ENCODE measurements at regions not wholly inside any gene's neighbourhood (a gene's known extent, or its start where the extent isn't known, plus 50 kb on each side); places are given as distances from the start of the nearest gene placed in this dataset.

- Histone ChIP-seq H3K18ac (ENCODE audit: insufficient read length, low read depth, low read length) (no peak overlapping the region), H3K4me1 (ENCODE audit: insufficient read depth, low read length) (no peaks in the 10 kb centered on the region), H2BK120ac (ENCODE audit: low read depth, low read length, poor library complexity, severe bottlenecking) (no peak overlapping the region), H3K27me3 (ENCODE audit: insufficient read depth, low read length) (no peaks in the 10 kb centered on the region), H3K4me2 (ENCODE audit: insufficient read depth, insufficient read length, low read length) (no peak overlapping the region), H3K9ac (ENCODE audit: extremely low read depth, insufficient read length, low read length) (no peak overlapping the region), H2BK15ac (ENCODE audit: low read depth, low read length) (no peak overlapping the region), H3K27ac (ENCODE audit: insufficient read length, low read depth, low read length) (no peak overlapping the region), H4K5ac (ENCODE audit: insufficient read length, low read depth, low read length) (no peak overlapping the region), H3K4ac (ENCODE audit: low read depth, low read length) (no peak overlapping the region), H2AK5ac (ENCODE audit: insufficient read length, low read length) (no peak overlapping the region), H4K20me1 (ENCODE audit: control insufficient read depth, insufficient read depth, insufficient read length) (no peaks in the 10 kb centered on the region), H3T11ph (ENCODE audit: low read length) (no peak overlapping the region), H4K91ac (ENCODE audit: insufficient read length, low read depth, low read length) (no peak overlapping the region), H3K23me2 (ENCODE audit: insufficient read length, low read depth, low read length, poor library complexity, severe bottlenecking) (no peaks in the 10 kb centered on the region), H3K79me1 (ENCODE audit: insufficient read depth, low read depth, low read length, poor library complexity, severe bottlenecking) (no peaks in the 10 kb centered on the region), H2BK20ac (ENCODE audit: low read depth, low read length, poor library complexity, severe bottlenecking) (no peak overlapping the region), H3K14ac (ENCODE audit: insufficient read depth, low read length) (no peak overlapping the region), H2AFZ (ENCODE audit: low read length) (no peak overlapping the region), H2BK12ac (ENCODE audit: insufficient read length, low read depth, low read length) (no peak overlapping the region), H4K8ac (replicated peaks; ENCODE audit: insufficient read length, low read depth, low read length) (no peak overlapping the region), H3K79me2 (ENCODE audit: insufficient read depth, low read length) (no peaks in the 10 kb centered on the region), H3K23ac (ENCODE audit: insufficient read length, low read depth, low read length) (no peak overlapping the region), H2BK5ac (ENCODE audit: insufficient read length, low read length) (no peak overlapping the region), H3K56ac (ENCODE audit: insufficient read length, low read depth, low read length) (no peak overlapping the region), H3K9me3 (ENCODE audit: control insufficient read depth, low read depth, low read length) (no peaks in the 10 kb centered on the region)
- no CpG with 5 or more reads among the region's 2 CpGs for WGBS (ENCODE audit: extremely low coverage, insufficient read length, low lambda C conversion rate)
- no peaks in the 10 kb centered on the region; a peak in 1 of 7 replicates for H3K36me3 Mint-ChIP-seq (ENCODE audit: insufficient read depth in 1 of 3, low read depth in 3 of 3)
- no peak for DNase-seq
- H3K9me3 Mint-ChIP-seq, result no peaks in the 10 kb centered on the region
- H3K27ac Mint-ChIP-seq, result no peak overlapping the region
- H3K4me1 Mint-ChIP-seq, result no peaks in the 10 kb centered on the region; a peak in 1 of 4 replicates
- no peak for TF ChIP-seq CTCF (conservative IDR thresholded peaks at IDR 0.05)
- H3K27me3 Mint-ChIP-seq (ENCODE audit: low read depth), result no peaks in the 10 kb centered on the region
- no peak overlapping the region for H3K4me3 Mint-ChIP-seq
These were observed 593.3 kb downstream of the CSNK1G3 start for GRCh38 chr5:124105326-124105725.
